ENCODE measurements at regions not wholly inside any gene's neighbourhood (a gene's known extent, or its start where the extent isn't known, plus 50 kb on each side); places are given as distances from the start of the nearest gene placed in this dataset.

GRCh38 chr9:115598751-115599150, 480.8 kb upstream of the TNC start:
- no peak for DNase-seq (ENCODE audit: low read depth)
- H3K4me3 ChIP-seq (ENCODE audit: low read length): no peak overlapping the region
- no peak for TF ChIP-seq CTCF (conservative IDR thresholded peaks at IDR 0.05; ENCODE audit: low read depth, low read length)

- no peak for TF ChIP-seq CTCF (conservative IDR thresholded peaks at IDR 0.05; ENCODE audit: low read depth, low read length)
- no peak for DNase-seq (ENCODE audit: low read depth)
- H3K4me3 ChIP-seq (ENCODE audit: low read length): no peak overlapping the region
Measured at GRCh38 chr9:115599898-115600297, 481.9 kb upstream of the TNC start.

- TF ChIP-seq CTCF (conservative IDR thresholded peaks at IDR 0.05; ENCODE audit: low read depth, low read length): no peak
- no peak overlapping the region for H3K4me3 ChIP-seq (ENCODE audit: low read length)
- no peak for DNase-seq (ENCODE audit: low read depth)
Measured at GRCh38 chr9:115601434-115601833, 483.5 kb upstream of the TNC start.

- no peak overlapping the region for H3K4me3 ChIP-seq (ENCODE audit: low read length)
- no peak for DNase-seq (ENCODE audit: low read depth)
- no peak for TF ChIP-seq CTCF (conservative IDR thresholded peaks at IDR 0.05; ENCODE audit: low read depth, low read length)
Measured at GRCh38 chr9:115604831-115605483, 487.0 kb upstream of the TNC start.

- DNase-seq (ENCODE audit: low read depth): no peak
- TF ChIP-seq CTCF (conservative IDR thresholded peaks at IDR 0.05; ENCODE audit: low read depth, low read length): no peak
- no peak overlapping the region for H3K4me3 ChIP-seq (ENCODE audit: low read length)
Measured at GRCh38 chr9:115606838-115607237, 488.9 kb upstream of the TNC start.

GRCh38 chr9:115614326-115614999, 496.5 kb upstream of the TNC start:
- no peak for TF ChIP-seq CTCF (conservative IDR thresholded peaks at IDR 0.05; ENCODE audit: low read depth, low read length)
- no peak overlapping the region for H3K4me3 ChIP-seq (ENCODE audit: low read length)
- no peak for DNase-seq (ENCODE audit: low read depth)

- TF ChIP-seq CTCF (conservative IDR thresholded peaks at IDR 0.05; ENCODE audit: low read depth, low read length): no peak
- DNase-seq (ENCODE audit: low read depth): no peak
- no peak overlapping the region for H3K4me3 ChIP-seq (ENCODE audit: low read length)
Measured at GRCh38 chr9:115615000-115615401, 497.0 kb upstream of the TNC start.

Data from retinal pigment epithelial cell (primary cell).